ENCODE measurements at regions not wholly inside any gene's neighbourhood (a gene's known extent, or its start where the extent isn't known, plus 50 kb on each side); places are given as distances from the start of the nearest gene placed in this dataset.

DNA sequence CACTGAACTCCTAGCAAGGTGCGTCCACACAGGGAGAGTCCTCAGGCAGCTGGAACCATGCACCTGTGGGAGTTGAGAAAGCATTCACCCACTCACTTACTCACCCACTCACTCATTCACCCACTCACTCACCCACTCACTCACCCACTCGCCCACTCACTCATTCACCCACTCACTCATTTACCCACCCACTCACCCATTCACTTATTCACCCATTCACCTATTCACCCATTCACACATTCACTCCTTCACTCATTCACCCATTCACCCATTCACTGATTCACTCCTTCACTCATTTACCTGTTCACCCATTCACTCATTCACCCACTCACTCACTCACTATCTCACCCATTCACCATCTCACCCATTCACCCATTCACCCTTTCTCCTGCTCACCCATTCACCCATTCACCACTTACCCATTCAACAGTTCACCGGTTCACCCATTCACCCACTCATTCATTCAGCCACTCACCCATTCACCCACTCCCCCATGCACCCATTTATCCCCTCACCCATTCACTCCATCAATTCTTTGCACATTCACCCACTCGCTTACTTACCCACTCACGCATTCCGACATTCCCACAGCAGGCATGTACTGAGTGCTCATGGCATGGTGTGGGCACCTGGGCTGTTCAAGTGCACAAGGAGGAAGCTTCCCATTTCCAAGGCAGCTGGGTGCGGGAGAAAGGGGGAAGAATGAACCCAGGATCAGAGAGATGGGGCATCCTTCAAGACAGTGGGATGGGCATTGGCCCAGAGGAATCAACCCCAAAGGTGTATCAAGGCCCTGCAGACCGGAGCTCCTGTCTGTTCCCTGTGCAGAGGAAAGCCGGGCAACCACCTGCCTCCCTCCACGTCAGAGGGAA lies 135.2 kb upstream of the C14orf180 start:
- no peak for DNase-seq

DNA sequence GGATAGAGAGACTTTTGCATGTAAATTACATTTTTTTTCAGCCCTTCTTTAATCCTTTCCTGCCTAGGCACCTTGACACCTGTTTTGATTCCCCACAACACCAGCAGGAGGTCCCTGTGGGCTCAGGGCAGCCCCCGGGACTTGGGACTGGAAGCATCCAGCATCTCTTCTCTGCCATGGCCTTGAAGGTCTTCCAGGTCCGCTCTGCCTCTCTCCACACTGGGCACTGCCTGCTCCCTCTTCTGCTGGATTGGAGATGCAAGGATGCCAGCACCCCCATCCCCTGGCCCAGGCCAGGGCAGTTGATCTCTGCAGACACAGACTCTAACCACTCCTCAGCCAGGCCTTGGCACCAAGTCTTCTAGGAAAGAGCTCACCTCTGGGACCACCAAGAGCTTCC lies 134.5 kb upstream of the C14orf180 start:
- no peak for DNase-seq

DNA sequence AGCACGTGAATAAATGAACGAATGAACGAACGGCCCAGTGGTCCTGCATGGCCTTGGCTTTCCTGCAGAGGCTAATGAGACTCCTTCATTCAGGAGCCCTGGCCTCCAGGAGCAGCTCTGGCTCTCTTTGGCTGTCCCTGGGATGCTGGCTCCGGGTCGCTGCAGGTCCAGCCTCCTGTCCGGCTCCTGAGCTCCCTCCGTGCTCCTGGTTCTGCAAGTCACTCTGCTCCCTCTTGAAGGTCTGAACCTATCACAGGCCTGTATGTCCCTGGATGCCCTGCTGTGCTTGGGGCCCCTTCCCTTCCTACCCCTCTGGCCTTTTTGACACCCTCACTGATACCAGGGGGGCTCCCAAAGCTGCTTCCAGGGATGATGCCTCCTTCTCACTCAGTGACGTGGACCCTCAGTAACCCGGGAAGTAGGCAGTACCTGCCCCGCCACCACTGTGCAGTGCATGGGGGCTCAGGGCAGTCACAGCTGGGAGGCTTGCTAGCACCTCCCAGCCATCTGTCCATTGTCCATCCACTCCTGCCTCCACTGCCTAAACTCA lies 133.7 kb upstream of the C14orf180 start:
- no peak for DNase-seq

DNA sequence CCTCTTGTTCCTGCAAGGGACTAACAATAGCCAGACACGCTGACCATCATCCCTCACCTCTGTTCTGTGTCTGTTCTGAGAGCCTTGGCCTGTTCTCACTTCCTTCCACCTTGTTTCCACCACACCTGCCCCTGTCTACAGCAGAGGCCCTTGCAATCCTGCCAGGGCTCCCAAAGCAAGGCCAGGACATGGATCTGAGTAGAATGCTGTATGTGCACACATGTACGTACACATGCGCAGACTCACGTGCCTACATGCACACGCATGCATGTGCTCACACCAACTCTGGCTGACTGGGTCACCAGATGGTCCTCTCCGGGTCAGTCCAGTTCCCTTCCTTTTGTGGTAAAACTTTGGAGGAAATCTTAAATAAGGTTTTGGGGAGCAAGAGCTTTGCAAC lies 133.0 kb upstream of the C14orf180 start:
- DNase-seq, result no peak

DNA sequence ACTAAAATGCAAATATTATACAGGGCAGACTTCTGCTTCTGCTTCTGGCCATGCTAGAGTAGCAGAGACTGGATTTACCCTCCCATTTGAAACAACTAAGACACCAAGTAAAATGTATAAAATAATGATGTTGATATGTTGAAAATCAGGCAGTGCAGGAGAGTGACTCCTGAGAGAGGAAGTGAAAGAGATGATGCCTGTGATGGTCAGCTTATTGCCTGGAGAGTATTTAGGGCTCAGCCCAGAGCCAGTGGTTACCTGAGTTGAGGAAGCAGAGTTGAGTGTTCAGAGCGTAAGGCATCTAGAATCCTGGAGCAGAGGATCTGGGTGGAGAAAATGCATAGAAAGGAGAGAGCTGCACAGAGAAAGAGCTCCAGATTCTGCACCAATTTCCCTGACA lies 131.8 kb upstream of the C14orf180 start:
- no peak for DNase-seq

DNA sequence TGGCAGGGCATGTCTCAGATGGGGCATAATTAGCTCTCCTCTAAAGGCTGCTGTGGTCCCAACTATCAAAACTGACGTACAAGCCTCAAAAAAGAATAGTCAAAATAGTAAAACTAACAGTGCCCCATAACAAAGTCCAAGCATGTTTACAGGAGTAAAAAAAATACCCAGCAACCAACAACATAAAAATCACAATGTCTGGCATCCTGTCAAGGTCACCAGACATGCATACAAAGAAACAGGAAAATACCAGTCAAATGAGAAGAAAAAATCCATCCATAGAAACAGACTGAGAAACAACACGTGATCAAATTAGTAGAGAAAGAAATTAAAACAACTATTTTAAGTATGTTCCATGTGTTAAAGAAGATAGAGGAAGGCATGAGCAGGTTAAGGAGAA lies 131.2 kb upstream of the C14orf180 start:
- no peak for DNase-seq

GRCh38 chr14:104448721-104449120 lies 130.8 kb upstream of the C14orf180 start:
- DNase-seq, result no peak

- DNase-seq, result no peak
Observed at GRCh38 chr14:104450811-104451401, 128.7 kb upstream of the C14orf180 start.

- no peak for DNase-seq
Observed at GRCh38 chr14:104451474-104451873, 128.1 kb upstream of the C14orf180 start.

DNA sequence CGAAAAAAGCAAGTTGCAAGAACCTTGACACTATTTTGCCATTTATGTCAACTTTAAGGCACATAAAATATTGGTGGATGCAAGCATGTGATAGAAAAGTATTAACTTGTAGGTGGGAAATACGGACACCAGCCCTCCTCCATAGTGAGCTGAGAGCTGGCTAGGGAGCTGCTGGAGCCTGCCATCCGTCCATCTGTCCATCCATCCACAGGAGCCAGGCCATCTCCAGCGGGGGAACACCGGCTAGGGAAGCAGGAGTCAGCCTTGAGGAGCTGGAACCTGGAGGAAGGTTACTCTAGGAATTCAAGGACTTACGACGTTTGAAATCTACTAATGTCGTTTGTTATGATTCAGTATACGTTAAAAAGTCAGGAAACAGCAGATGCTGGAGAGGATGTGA lies 120.7 kb upstream of the C14orf180 start:
- DNase-seq, result no peak

DNA sequence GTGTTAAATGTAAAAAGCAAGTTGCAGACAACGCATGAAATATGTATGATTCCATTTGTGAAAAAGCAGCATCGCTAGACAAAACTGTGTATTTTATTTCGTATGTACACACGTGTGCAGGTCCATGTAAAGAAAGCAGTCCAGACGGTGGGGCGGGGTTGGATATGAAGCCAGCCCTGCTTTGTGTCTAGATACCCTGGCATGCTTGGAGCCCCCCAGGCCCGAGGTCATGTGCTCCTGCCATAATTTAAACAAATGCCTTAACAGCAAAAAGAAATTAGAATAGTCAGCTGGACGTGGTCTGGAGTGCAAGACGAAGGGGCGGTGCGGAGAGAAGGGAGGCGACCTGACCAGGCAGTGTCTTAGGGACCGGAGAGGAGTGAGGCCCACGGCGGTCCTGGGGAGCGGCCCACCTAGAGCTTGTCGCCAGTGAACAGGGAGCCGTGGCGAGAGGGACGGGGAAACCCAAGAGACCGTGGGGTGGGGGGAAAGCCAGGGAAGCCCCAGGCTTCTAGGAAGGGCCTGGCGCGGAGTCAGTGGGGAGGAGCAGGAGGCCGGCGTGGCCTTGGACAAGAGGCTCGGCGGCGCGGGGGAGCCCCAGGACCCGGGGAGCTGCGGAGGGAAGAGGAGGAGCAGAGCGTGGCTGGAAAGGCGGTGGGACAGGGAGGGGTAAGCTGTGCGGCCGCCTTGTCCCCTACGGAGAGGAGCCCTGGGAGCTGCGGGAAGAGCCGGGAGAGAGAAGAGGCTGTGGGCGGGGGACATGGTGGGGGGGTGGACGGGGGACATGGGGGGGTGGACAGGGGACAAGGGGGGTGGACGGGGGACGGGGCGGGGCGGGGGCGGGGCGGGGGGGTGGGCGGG lies 118.5 kb upstream of the C14orf180 start:
- DNase-seq, result no peak

- DNase-seq, result no peak
Observed at GRCh38 chr14:104461676-104462449, 117.7 kb upstream of the C14orf180 start.

GRCh38 chr14:104462651-104463630 lies 116.6 kb upstream of the C14orf180 start:
- DNase-seq, result no peak

GRCh38 chr14:104464907-104465306 lies 114.7 kb upstream of the C14orf180 start:
- no peak for DNase-seq

GRCh38 chr14:104465482-104466390 lies 113.8 kb upstream of the C14orf180 start:
- no peak for DNase-seq

DNA sequence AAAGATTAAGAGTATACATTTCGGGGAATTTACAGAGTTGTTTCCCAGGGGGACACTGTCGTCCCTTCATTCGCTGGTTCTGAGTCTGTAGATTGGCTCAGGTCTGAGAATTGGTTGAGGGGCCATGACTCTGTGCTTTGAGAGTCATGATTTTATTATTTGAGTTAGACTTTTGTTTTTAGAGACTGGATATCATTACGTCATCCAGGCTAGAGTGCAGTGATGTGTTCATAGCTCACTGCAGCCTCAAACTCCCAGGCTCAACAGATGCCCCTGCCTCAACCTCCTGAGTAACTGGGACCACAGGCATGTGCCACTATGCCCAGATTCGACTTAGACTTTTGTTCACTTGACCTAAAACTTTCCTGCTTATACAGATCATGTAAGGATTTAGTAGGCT lies 112.3 kb upstream of the C14orf180 start:
- DNase-seq, result no peak

DNA sequence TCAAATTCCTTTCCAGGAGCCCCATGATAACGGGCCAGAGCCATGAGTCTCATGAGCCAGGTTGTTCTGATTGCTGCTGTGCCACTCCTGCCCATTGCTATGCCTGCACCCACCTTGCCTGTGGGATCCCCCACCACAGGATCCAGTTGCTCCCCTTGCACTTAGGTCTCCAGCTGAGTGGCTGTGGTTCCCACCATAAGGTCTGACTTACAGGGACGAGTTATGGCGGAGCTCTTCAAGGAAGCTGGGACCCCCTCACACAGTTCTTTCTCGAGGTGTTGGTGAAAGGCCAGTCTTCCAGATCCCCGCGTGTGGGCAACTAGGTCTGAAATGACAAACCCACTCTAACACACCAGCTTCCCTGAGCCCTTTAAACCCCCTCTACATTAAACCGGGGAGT lies 111.9 kb upstream of the C14orf180 start:
- no peak for DNase-seq

- no peak for DNase-seq
Observed at GRCh38 chr14:104469591-104469990, 110.0 kb upstream of the C14orf180 start.

DNA sequence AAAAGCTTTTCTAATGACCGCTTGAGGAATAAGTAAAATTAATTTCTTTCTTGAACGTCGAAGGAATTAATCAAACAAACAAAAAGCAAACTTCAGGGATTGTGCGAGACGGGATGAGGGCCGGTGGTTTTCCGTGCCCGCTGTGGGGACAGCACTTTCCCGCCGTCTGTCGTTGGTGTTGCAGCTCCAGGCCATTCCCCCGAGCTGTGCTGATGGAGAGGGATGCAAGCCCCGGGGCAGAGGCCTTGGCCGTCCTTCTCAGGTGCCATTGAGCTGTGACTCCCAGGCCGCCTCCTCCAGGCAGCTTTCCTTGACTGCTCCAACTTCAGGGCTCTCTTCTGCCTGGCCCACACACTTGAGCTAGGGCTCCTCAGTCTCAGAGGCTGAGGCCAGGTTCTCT lies 109.0 kb upstream of the C14orf180 start:
- no peak for DNase-seq

DNA sequence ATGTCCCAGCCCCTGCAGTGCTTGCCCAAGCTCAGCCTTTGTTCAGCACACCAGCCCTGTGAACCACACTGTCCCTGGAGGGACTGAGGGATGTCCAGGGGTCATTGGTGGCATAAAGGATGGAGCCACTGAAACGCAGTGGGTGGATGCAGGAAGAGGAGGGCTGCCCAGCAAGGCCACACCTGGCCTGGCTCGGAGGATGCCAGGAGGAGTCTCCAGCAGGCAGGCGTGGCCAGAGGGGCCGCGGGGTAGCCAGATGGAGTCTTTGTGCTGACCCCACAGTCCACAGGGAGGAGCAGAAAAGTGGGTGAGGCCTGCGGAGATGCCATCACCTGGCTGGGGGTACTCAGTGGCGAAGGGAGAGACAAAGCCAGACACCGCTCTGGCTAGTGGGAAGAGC lies 108.5 kb upstream of the C14orf180 start:
- DNase-seq, result no peak
